SH-SY5Y (cell line): ENCODE measurements at regions not wholly inside any gene's neighbourhood (a gene's known extent, or its start where the extent isn't known, plus 50 kb on each side); places are given as distances from the start of the nearest gene placed in this dataset.

Experiments
- GATA2 ChIP-seq: IDR thresholded peaks from 2 replicates; pipeline ENCODE4 v1.6.1; 2011; ENCODE audit warnings: mild to moderate bottlenecking, low read depth, low read length
- GATA3 ChIP-seq: IDR thresholded peaks from 2 replicates; pipeline ENCODE4 v1.6.1; 2011; ENCODE audit warnings: low read depth, mild to moderate bottlenecking, low read length, moderate library complexity

- no peak for TF ChIP-seq GATA3
- no peak for TF ChIP-seq GATA2
Observed at GRCh38 chr2:57669570-57669969, 377.0 kb upstream of the VRK2 start.
